ENCODE measurements at regions not wholly inside any gene's neighbourhood (a gene's known extent, or its start where the extent isn't known, plus 50 kb on each side); places are given as distances from the start of the nearest gene placed in this dataset.

GRCh38 chr2:241950413-241951315 is 81.1 kb downstream of the RTP5 start:
- TF ChIP-seq EZH2 (IDR thresholded peaks at IDR 0.05; ENCODE audit: insufficient read depth, poor library complexity, severe bottlenecking) = no peak
- TF ChIP-seq EZH2phosphoT487 (IDR thresholded peaks at IDR 0.05; ENCODE audit: insufficient read depth, low read depth) = no peak

All from GM23248 (cell line).